Spleen (tissue), 7 donors: ENCODE measurements at regions not wholly inside any gene's neighbourhood (a gene's known extent, or its start where the extent isn't known, plus 50 kb on each side); places are given as distances from the start of the nearest gene placed in this dataset.

Experiments used
- POLR2A ChIP-seq, 3 donors: fragments of 450-650 bp; IDR thresholded peaks; one replicate each; pipeline ENCODE4 v1.5.1; 2017; ENCODE audit warnings: antibody characterized with exemption in 3 of 3, mild to moderate bottlenecking in 1 of 3
- POLR2AphosphoS5 ChIP-seq, 3 donors: sonication (generic); formaldehyde crosslinking; IDR thresholded peaks; one replicate each; pipeline ENCODE4 v1.5.1; 2017; ENCODE audit warnings: antibody characterized with exemption in 3 of 3
- TF ChIP-seq, protein P1 (sequence below), 11 experiments: fragments of 200-600 bp in 7 of 11; fragments of 450-650 bp in 4 of 11; sonication (generic) in 4 of 11; IDR thresholded peaks in 8 of 11; conservative IDR thresholded peaks in 3 of 11; 1 replicate in 7 of 11; 2 replicates in 4 of 11; pipeline versions ENCODE4 v1.4.0 to v1.8.0; 2016 to 2021; ENCODE audit warnings: antibody characterized with exemption in 11 of 11, inconsistent platforms in 4 of 11, mild to moderate bottlenecking in 1 of 11
- donor health status: DM: no; HTN: no; CAD: no; lungs with moderate emphysema.
- donor health status: DM: no; HTN: no; CAD: no.
- donor health status: DM: no; HTN: no; CAD: no.

DNA sequence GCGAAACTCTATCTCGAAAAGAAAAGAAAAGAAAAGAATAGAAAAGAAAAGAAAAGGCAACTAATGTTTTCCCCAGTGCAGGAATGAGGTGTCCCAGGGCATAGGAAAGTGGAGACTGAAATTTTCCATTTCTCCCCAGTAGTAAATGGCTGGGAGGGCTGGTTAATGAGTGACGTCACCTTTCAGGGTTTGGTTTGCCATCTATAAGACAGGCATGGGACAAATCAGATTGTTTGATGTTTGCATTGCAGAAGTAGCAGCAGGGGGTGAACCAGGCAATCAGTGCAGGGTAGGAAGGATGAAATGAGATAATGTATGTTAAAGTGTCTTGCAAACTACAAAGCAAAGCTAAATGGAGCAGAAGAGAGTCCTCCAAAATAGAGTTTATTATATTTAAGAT is 533.4 kb downstream of the PKHD1 start:
- TF ChIP-seq, protein P1, sequence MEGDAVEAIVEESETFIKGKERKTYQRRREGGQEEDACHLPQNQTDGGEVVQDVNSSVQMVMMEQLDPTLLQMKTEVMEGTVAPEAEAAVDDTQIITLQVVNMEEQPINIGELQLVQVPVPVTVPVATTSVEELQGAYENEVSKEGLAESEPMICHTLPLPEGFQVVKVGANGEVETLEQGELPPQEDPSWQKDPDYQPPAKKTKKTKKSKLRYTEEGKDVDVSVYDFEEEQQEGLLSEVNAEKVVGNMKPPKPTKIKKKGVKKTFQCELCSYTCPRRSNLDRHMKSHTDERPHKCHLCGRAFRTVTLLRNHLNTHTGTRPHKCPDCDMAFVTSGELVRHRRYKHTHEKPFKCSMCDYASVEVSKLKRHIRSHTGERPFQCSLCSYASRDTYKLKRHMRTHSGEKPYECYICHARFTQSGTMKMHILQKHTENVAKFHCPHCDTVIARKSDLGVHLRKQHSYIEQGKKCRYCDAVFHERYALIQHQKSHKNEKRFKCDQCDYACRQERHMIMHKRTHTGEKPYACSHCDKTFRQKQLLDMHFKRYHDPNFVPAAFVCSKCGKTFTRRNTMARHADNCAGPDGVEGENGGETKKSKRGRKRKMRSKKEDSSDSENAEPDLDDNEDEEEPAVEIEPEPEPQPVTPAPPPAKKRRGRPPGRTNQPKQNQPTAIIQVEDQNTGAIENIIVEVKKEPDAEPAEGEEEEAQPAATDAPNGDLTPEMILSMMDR (IDR thresholded peaks at IDR 0.05 in 8 of 11, conservative IDR thresholded peaks at IDR 0.05 in 3 of 11), result no peak
- TF ChIP-seq POLR2A (IDR thresholded peaks at IDR 0.05) (no peak), POLR2AphosphoS5 (IDR thresholded peaks at IDR 0.05) (no peak)
